Pancreas (tissue), 10 donors: ENCODE measurements at regions not wholly inside any gene's neighbourhood (a gene's known extent, or its start where the extent isn't known, plus 50 kb on each side); places are given as distances from the start of the nearest gene placed in this dataset.
A peak's percentile ranks its signal among the peaks of the same experiment; 100 is the strongest.

Experiments
- ATAC-seq, 4 donors: fragments of 200-7000 bp; cut with Tn5 transposase; one replicate each; pipeline versions ENCODE4 v1.8.0 to v1.9.1; 2020; ENCODE audit warnings: mild to moderate bottlenecking in 4 of 4, moderate library complexity in 4 of 4
- DNase-seq, 6 donors: peaks; one replicate each; pipeline ENCODE4 v3.0.0-alpha.2; 2020
- FAIRE-seq: peaks from 2 replicates; lab custom pipeline; 2012; peaks lifted over from hg19 to GRCh38; lab: Jason Lieb, UNC
- H3K27ac ChIP-seq, 4 donors: fragments of 200-600 bp; sonication (generic); 1 replicate in 3 of 4; 2 replicates in 1 of 4; pipeline versions ENCODE4 v1.5.0 to v1.8.0; 2020
- H3K27me3 ChIP-seq, 4 donors: fragments of 200-600 bp; one replicate each; pipeline ENCODE4 v1.8.0; 2021
- H3K36me3 ChIP-seq, 3 donors: fragments of 200-600 bp; sonication (generic) in 1 of 3; one replicate each; pipeline versions ENCODE4 v1.5.0 to v1.8.0; 2020 to 2021
- H3K4me1 ChIP-seq, 3 donors: fragments of 200-600 bp; one replicate each; pipeline ENCODE4 v1.8.0; 2021
- H3K4me3 ChIP-seq, 4 donors: fragments of 200-600 bp; sonication (generic) in 2 of 4; one replicate each; pipeline versions ENCODE4 v1.5.0 to v1.8.0; 2020 to 2021
- H3K9me3 ChIP-seq, 4 donors: fragments of 200-600 bp; one replicate each; pipeline ENCODE4 v1.8.0; 2021
- WGBS, 2 donors: extraction: QIAGEN DNeasy Blood & Tissue Kit; methylation state at CpG; one replicate each; pipeline ENCODE4 v1.1.7; 2013; 5-methylcytosine and 5-hydroxymethylcytosine counted together
- intact Hi-C, 3 donors: fragments of 100-400 bp; cut with DNase I; formaldehyde crosslinking; loops; one replicate each; pipeline versions ENCODE4 v1.11.1 to v1.14.2; 2022
- TF ChIP-seq, protein P1 (sequence below), 4 donors: fragments of 200-600 bp; sonication (generic) in 3 of 4; IDR thresholded peaks; one replicate each; pipeline versions ENCODE4 v1.5.0 to v1.8.0; 2021; ENCODE audit warnings: antibody characterized with exemption in 4 of 4
- donor health status: healthy with polysubstance abuse.
- donor health status: DM: no; HTN: no; CAD: no; lungs with moderate emphysema.
- donor health status: DM: no; HTN: no; CAD: no.
- donor health status: control.
- donor health status: control.
- donor health status: Bipolar disorder and iron deficiency.
- donor health status: DM: yes; HTN: yes; CAD: no.
- donor health status: DM: no; HTN: no; CAD: no.
- donor health status: DM: no; HTN: no; CAD: no.
- donor health status: DM: yes; HTN: yes; CAD: no.

DNA sequence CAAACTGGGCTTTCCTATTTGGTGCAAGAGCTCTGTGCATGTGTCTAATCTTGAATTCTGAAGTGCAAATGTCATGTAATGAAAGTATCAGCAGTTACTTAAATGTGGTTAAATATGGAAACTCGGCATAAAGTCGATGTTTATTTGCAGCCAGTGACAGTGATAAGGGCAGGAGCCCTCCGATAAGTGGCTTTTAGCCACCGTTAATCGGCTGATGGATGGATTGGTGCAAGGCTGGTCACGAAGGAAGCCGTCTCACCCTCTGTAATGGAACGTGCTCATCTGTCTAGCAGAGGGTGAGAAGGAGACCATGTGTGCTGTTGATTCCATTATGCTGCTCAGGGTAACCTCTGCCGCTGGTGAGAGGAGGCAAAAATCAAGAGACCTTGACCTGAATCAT, 121.8 kb upstream of the PAX6 start:
- Histone ChIP-seq H3K9me3 (no peaks in the 10 kb centered on the region), H3K27me3 (peaks cover 0 to 12% (median 2%) of the 10 kb centered on the region in 4 donors), H3K27ac (no peak overlapping the region), H3K4me3 (no peak overlapping the region), H3K36me3 (no peaks in the 10 kb centered on the region), H3K4me1 (no peaks in the 10 kb centered on the region)
- DNase-seq (no peak), FAIRE-seq (no peak), ATAC-seq (peak in 1 of 4 donors; percentile 27)
- TF ChIP-seq, protein P1, sequence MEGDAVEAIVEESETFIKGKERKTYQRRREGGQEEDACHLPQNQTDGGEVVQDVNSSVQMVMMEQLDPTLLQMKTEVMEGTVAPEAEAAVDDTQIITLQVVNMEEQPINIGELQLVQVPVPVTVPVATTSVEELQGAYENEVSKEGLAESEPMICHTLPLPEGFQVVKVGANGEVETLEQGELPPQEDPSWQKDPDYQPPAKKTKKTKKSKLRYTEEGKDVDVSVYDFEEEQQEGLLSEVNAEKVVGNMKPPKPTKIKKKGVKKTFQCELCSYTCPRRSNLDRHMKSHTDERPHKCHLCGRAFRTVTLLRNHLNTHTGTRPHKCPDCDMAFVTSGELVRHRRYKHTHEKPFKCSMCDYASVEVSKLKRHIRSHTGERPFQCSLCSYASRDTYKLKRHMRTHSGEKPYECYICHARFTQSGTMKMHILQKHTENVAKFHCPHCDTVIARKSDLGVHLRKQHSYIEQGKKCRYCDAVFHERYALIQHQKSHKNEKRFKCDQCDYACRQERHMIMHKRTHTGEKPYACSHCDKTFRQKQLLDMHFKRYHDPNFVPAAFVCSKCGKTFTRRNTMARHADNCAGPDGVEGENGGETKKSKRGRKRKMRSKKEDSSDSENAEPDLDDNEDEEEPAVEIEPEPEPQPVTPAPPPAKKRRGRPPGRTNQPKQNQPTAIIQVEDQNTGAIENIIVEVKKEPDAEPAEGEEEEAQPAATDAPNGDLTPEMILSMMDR (IDR thresholded peaks at IDR 0.05), result no peak
- intact Hi-C loops, result no loop called here
- 15 to 16% methylated on average over 9 of the region's 9 CpGs for WGBS, 2 donors

DNA sequence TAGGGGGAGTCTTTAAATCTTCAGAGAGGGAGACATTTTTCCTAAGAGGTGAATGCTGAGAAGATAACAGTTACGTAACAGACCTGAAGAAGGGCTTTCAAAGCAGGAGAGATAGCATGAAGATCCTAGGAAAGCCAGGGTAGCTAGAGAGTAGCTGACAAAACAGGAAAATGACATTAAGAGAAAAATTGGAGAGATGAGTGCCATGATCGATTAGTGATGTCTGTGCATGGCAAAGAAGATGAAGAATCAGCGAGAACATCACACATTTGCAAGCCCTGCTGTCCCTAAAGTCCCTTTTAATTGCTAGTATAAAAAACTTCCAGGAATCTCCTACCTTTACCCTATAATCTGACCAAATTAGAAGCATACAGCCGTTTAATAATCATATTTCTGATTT, 116.9 kb upstream of the PAX6 start:
- WGBS, 2 donors, result 57 to 75% methylated on average over 4 of the region's 4 CpGs
- H3K9me3 ChIP-seq, result no peaks in the 10 kb centered on the region
- H3K27ac ChIP-seq, result no peak overlapping the region
- no peaks in the 10 kb centered on the region for H3K36me3 ChIP-seq
- TF ChIP-seq, protein P1 (IDR thresholded peaks at IDR 0.05), result no peak
- H3K27me3 ChIP-seq, result peaks cover 0 to 7% (median 0%) of the 10 kb centered on the region in 4 donors
- H3K4me3 ChIP-seq, result no peak overlapping the region
- ATAC-seq (no peak), DNase-seq (no peak), FAIRE-seq (no peak)
- intact Hi-C loops, result no loop called here
- no peaks in the 10 kb centered on the region for H3K4me1 ChIP-seq

DNA sequence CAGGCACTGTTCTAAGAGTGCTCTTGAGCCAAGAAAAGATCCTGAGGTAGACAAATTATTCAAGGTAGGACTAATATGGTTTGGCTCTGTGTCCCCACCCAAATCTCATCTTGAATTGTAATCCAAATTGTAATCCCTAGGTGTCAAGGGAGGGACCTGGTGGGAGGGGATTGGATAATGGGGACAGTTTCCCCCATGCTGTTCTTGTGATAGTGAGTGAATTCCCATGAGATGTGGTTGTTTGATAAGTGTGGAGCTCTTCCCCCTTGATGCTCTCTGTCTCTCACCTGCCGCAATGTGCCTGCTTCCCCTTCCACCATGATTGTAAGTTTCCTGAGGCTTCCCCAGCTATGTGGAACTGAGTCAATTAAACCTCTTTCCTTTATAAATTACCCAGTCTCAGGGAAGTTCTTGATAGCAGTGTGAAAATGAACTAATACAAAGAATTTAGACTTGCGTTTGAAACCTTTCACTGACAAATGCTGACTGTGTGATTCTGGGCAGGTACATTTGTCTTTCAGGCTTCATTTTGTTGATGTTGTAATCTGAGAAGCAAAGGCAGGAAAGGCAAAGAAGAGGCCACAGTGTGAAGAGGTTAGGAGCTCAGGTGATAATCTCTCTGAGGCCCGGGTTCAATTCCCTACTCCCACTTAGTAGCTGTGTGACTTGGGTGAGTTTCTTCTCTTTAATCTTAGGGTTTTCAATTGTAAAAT, 115.8 kb upstream of the PAX6 start:
- TF ChIP-seq, protein P1 (IDR thresholded peaks at IDR 0.05), result no peak
- ATAC-seq, result no peak
- FAIRE-seq, result no peak

DNA sequence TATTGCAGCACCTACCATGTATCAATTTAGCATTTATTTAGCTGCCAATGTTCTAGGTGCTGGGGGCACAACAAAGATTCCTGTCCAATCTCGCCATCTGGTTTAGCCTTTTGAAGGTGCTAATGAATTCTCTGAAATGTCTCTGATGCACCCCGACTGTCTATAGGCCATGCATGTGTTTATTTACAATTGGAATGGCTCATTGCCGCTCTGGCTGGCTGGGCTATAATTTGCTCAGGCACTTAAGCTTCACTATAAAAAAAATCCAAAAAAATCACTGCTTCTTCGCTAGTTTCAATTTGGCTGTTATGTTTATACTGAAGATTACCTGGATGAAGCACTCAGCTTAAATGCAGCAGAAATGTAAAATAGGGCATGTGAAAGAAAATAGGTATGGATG, 115.0 kb upstream of the PAX6 start:
- TF ChIP-seq, protein P1 (IDR thresholded peaks at IDR 0.05), result no peak
- no peak overlapping the region for H3K4me3 ChIP-seq
- no peaks in the 10 kb centered on the region for H3K36me3 ChIP-seq
- H3K27me3 ChIP-seq, result no peaks in the 10 kb centered on the region
- intact Hi-C loops, result no loop called here
- no peak overlapping the region for H3K27ac ChIP-seq
- FAIRE-seq (no peak), ATAC-seq (no peak), DNase-seq (no peak)
- no peaks in the 10 kb centered on the region for H3K4me1 ChIP-seq
- 64 to 65% methylated on average over 4 of the region's 4 CpGs for WGBS, 2 donors
- no peaks in the 10 kb centered on the region for H3K9me3 ChIP-seq

More for the DNA sequence above, 115.8 kb upstream of the PAX6 start:
- H3K36me3 ChIP-seq, result no peaks in the 10 kb centered on the region
- intact Hi-C loops, result no loop called here
- no peak overlapping the region for H3K27ac ChIP-seq
- 34 to 36% methylated on average over 3 of the region's 3 CpGs for WGBS, 2 donors
- no peak for DNase-seq
- no peaks in the 10 kb centered on the region for H3K9me3 ChIP-seq
- H3K27me3 ChIP-seq, result no peaks in the 10 kb centered on the region
- H3K4me3 ChIP-seq, result no peak overlapping the region
- no peaks in the 10 kb centered on the region for H3K4me1 ChIP-seq

DNA sequence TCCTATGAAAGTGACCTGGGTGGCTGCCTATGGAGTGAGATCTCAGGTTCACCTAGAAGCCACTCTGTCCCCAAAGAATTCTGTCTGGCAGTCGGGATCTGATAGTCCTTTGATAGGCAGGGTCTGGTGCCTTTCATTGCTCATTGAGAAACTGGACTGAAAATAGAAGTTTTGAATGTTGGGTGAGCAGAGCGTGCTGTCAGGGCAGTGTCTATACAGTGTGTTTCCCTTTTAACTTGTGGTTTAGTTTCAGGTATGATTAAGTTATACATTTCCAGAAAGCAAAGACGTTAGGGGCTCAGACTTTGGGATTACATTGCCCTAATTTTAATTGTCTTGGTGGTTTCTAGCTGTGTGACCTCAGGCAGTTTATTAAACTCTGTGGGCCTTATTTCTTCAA, 111.3 kb upstream of the PAX6 start:
- H3K4me3 ChIP-seq, result no peak overlapping the region
- no peak overlapping the region for H3K27ac ChIP-seq
- H3K4me1 ChIP-seq, result no peaks in the 10 kb centered on the region
- ATAC-seq, result no peak
- H3K9me3 ChIP-seq, result no peaks in the 10 kb centered on the region
- no peak for FAIRE-seq
- no peaks in the 10 kb centered on the region for H3K27me3 ChIP-seq
- DNase-seq, result no peak
- 43 to 48% methylated on average over 3 of the region's 3 CpGs for WGBS, 2 donors
- no peaks in the 10 kb centered on the region for H3K36me3 ChIP-seq
- intact Hi-C loops, result no loop called here
- TF ChIP-seq, protein P1 (IDR thresholded peaks at IDR 0.05), result no peak
